GM23338 (cell line): ENCODE measurements at regions not wholly inside any gene's neighbourhood (a gene's known extent, or its start where the extent isn't known, plus 50 kb on each side); places are given as distances from the start of the nearest gene placed in this dataset.

ENCODE experiments used
- ATAC-seq: fragments of 200-7000 bp; cut with Tn5 transposase; 3 replicates; pipeline ENCODE4 v1.9.1; 2020
- DNase-seq: peaks from one replicate; pipeline ENCODE4 v3.0.0-alpha.2; 2015; ENCODE audit warnings: low spot score
- H2AFZ ChIP-seq: fragments of 200-600 bp; sonication (generic); 2 replicates; pipeline ENCODE4 v1.8.0; 2016; ENCODE audit warnings: antibody characterized with exemption, mild to moderate bottlenecking, moderate library complexity
- H3F3A ChIP-seq: fragments of 200-600 bp; sonication (generic); replicated peaks from 2 replicates; pipeline ENCODE4 v1.8.0; 2017; ENCODE audit warnings: antibody characterized with exemption, mixed run types, low read depth
- H3K27ac ChIP-seq: fragments of 200-600 bp; sonication (generic); 2 replicates; pipeline ENCODE4 v1.6.1; 2016; ENCODE audit warnings: low read depth
- H3K27me3 ChIP-seq: fragments of 200-600 bp; sonication (generic); 2 replicates; pipeline ENCODE4 v1.8.0; 2016; ENCODE audit warnings: mild to moderate bottlenecking, mixed run types, moderate library complexity; ENCODE audit not compliant: insufficient read depth
- H3K36me3 ChIP-seq: fragments of 200-600 bp; sonication (generic); 2 replicates; pipeline ENCODE4 v1.8.0; 2016; ENCODE audit warnings: mild to moderate bottlenecking; ENCODE audit not compliant: insufficient read depth
- H3K4me1 ChIP-seq: fragments of 200-600 bp; sonication (generic); 2 replicates; pipeline ENCODE4 v1.8.0; 2016; ENCODE audit warnings: mild to moderate bottlenecking, moderate library complexity; ENCODE audit not compliant: insufficient read depth
- H3K4me2 ChIP-seq: fragments of 200-600 bp; sonication (generic); 2 replicates; pipeline ENCODE4 v1.7.1; 2017; ENCODE audit warnings: mixed run types
- H3K4me3 ChIP-seq: fragments of 200-600 bp; sonication (generic); 2 replicates; pipeline ENCODE4 v1.6.1; 2016; ENCODE audit warnings: mixed run types
- H3K79me2 ChIP-seq: fragments of 200-600 bp; sonication (generic); replicated peaks from 2 replicates; pipeline ENCODE4 v1.8.0; 2017; ENCODE audit warnings: mild to moderate bottlenecking; ENCODE audit not compliant: insufficient read depth
- H3K9me2 ChIP-seq: fragments of 200-600 bp; sonication (generic); 2 replicates; pipeline ENCODE4 v1.8.0; 2017; ENCODE audit not compliant: insufficient read depth
- H4K20me1 ChIP-seq: fragments of 200-600 bp; sonication (generic); replicated peaks from 2 replicates; pipeline ENCODE4 v1.8.0; 2017; ENCODE audit warnings: mild to moderate bottlenecking; ENCODE audit not compliant: insufficient read depth
- H3K27ac Mint-ChIP-seq: 2 replicates; pipeline ENCODE4 v1.8.0; 2020; ENCODE audit warnings: inconsistent platforms, mild to moderate bottlenecking, moderate library complexity, mixed read lengths
- H3K27me3 Mint-ChIP-seq: 3 replicates; pipeline ENCODE4 v1.8.0; 2022; ENCODE audit warnings: low read depth, mild to moderate bottlenecking, moderate library complexity, mixed read lengths, inconsistent platforms; ENCODE audit not compliant: insufficient read depth, poor library complexity
- H3K36me3 Mint-ChIP-seq: 3 replicates; pipeline ENCODE4 v1.8.0; 2021; ENCODE audit warnings: low read depth, mild to moderate bottlenecking, inconsistent platforms, moderate library complexity, mixed read lengths
- H3K4me1 Mint-ChIP-seq: 3 replicates; pipeline ENCODE4 v1.8.0; 2020; ENCODE audit warnings: mild to moderate bottlenecking, inconsistent platforms, mixed read lengths
- H3K4me3 Mint-ChIP-seq: 3 replicates; pipeline ENCODE4 v1.8.0; 2021; ENCODE audit warnings: moderate library complexity, mild to moderate bottlenecking, inconsistent platforms, mixed read lengths
- H3K9me3 Mint-ChIP-seq: 3 replicates; pipeline ENCODE4 v1.8.0; 2020; ENCODE audit warnings: moderate library complexity, mild to moderate bottlenecking, inconsistent platforms, mixed read lengths
- CTCF ChIP-seq, 2 experiments: fragments of 200-600 bp in 1 of 2; sonication (generic) in 1 of 2; conservative IDR thresholded peaks; 2 replicates each; pipeline versions ENCODE4 v1.5.1 to v1.6.1; 2016 to 2017; ENCODE audit warnings: antibody characterized with exemption in 2 of 2, low read depth in 2 of 2, mild to moderate bottlenecking in 2 of 2, moderate library complexity in 1 of 2
- EZH2 ChIP-seq: fragments of 200-600 bp; sonication (generic); IDR thresholded peaks from one replicate; pipeline ENCODE4 v1.8.0; 2017; ENCODE audit warnings: antibody characterized with exemption, mild to moderate bottlenecking, low read depth; ENCODE audit not compliant: unreplicated experiment
- JUNB ChIP-seq: IDR thresholded peaks from one replicate; pipeline ENCODE4 v1.6.1; 2016; ENCODE audit warnings: antibody characterized with exemption; ENCODE audit not compliant: unreplicated experiment
- NANOG ChIP-seq: IDR thresholded peaks from 2 replicates; pipeline ENCODE4 v1.6.1; 2016; ENCODE audit warnings: antibody characterized with exemption, borderline replicate concordance
- REST ChIP-seq: IDR thresholded peaks from one replicate; pipeline ENCODE4 v1.6.1; 2018; ENCODE audit warnings: antibody characterized with exemption; ENCODE audit not compliant: unreplicated experiment
- STAT1 ChIP-seq: IDR thresholded peaks from one replicate; pipeline ENCODE4 v1.6.1; 2016; ENCODE audit warnings: antibody characterized with exemption; ENCODE audit not compliant: unreplicated experiment
- ZNF462 ChIP-seq: fragments of 250-450 bp; sonication (Bioruptor Pico); IDR thresholded peaks from 2 replicates; pipeline ENCODE4 v1.5.0; 2020; ENCODE audit warnings: mild to moderate bottlenecking, moderate library complexity

GRCh38 chr4:67109276-67109675 is 436.0 kb downstream of the CENPC start (continued):
- TF ChIP-seq ZNF462 (CRISPR knock-in tag) (no peak), CTCF (conservative IDR thresholded peaks at IDR 0.05; ENCODE audit: low read depth in 2 of 2) (no peak), EZH2 (no peak)

- H3K27me3 Mint-ChIP-seq = no peaks in the 10 kb centered on the region
- Histone ChIP-seq H4K20me1 (no peaks in the 10 kb centered on the region), H3K27ac (no peak overlapping the region), H3F3A (no peaks in the 10 kb centered on the region), H3K9me2 (no peaks in the 10 kb centered on the region), H3K79me2 (no peaks in the 10 kb centered on the region), H3K27me3 (no peaks in the 10 kb centered on the region), H3K4me1 (no peaks in the 10 kb centered on the region), H3K36me3 (no peaks in the 10 kb centered on the region), H3K4me3 (no peak overlapping the region), H2AFZ (peak overlapping the region; percentile 29; the same call in 1 of the 2 replicates), H3K4me2 (no peak overlapping the region)
- DNase-seq (no peak), ATAC-seq (no peak)
- no peaks in the 10 kb centered on the region for H3K36me3 Mint-ChIP-seq
- H3K9me3 Mint-ChIP-seq = no peaks in the 10 kb centered on the region; the same call in 2 of the 3 replicates
- H3K27ac Mint-ChIP-seq = no peak overlapping the region
- peaks cover 2% of the 10 kb centered on the region; the same call in 1 of the 3 replicates for H3K4me1 Mint-ChIP-seq
- no peak overlapping the region for H3K4me3 Mint-ChIP-seq
- TF ChIP-seq CTCF (conservative IDR thresholded peaks at IDR 0.05; ENCODE audit: low read depth in 2 of 2) (no peak), EZH2 (no peak), STAT1 (no peak), NANOG (no peak), JUNB (no peak), REST (no peak)
Observed at GRCh38 chr4:67106861-67107460, 438.3 kb downstream of the CENPC start.
